Gastrocnemius medialis (tissue), 4 donors: ENCODE measurements at regions not wholly inside any gene's neighbourhood (a gene's known extent, or its start where the extent isn't known, plus 50 kb on each side); places are given as distances from the start of the nearest gene placed in this dataset.

ENCODE experiments used
- CTCF ChIP-seq, 5 experiments: fragments of 450-650 bp in 3 of 5; fragments of 200-600 bp in 2 of 5; sonication (generic) in 2 of 5; IDR thresholded peaks in 4 of 5; conservative IDR thresholded peaks in 1 of 5; 1 replicate in 4 of 5; 2 replicates in 1 of 5; pipeline ENCODE4 v1.5.1; 2016 to 2019; ENCODE audit warnings: antibody characterized with exemption in 5 of 5, mild to moderate bottlenecking in 3 of 5, moderate library complexity in 3 of 5
- POLR2A ChIP-seq, 2 donors: fragments of 450-650 bp; IDR thresholded peaks; one replicate each; pipeline ENCODE4 v1.6.1; 2017; ENCODE audit warnings: antibody characterized with exemption in 2 of 2, mild to moderate bottlenecking in 2 of 2, moderate library complexity in 2 of 2

- TF ChIP-seq POLR2A (IDR thresholded peaks at IDR 0.05): no peak
- TF ChIP-seq CTCF (IDR thresholded peaks at IDR 0.05 in 4 of 5, conservative IDR thresholded peaks at IDR 0.05 in 1 of 5): no peak
Observed at GRCh38 chr11:57083641-57084385, 95.1 kb downstream of the OR5AK2 start.
